Keratinocyte (primary cell): ENCODE measurements at regions not wholly inside any gene's neighbourhood (a gene's known extent, or its start where the extent isn't known, plus 50 kb on each side); places are given as distances from the start of the nearest gene placed in this dataset.

Experiments
- DNase-seq: peaks from one replicate; pipeline ENCODE4 v3.0.0-alpha.2; 2011; ENCODE audit warnings: low read depth, missing footprints, low spot score
- FAIRE-seq: peaks from 2 replicates; lab custom pipeline; 2011; peaks lifted over from hg19 to GRCh38; lab: Jason Lieb, UNC
- H2AFZ ChIP-seq: 2 replicates; pipeline ENCODE4 v1.6.0; 2012; ENCODE audit warnings: low read length, control low read depth, inconsistent platforms; ENCODE audit not compliant: control insufficient read depth
- H3K27ac ChIP-seq: 2 replicates; pipeline ENCODE4 v1.5.1; 2011; ENCODE audit warnings: low read length; ENCODE audit not compliant: control insufficient read depth, insufficient read depth
- H3K27me3 ChIP-seq: 3 replicates; pipeline ENCODE4 v1.6.0; 2011; ENCODE audit warnings: low read length; ENCODE audit not compliant: control insufficient read depth, insufficient read depth; ENCODE audit errors: extremely low read depth
- H3K36me3 ChIP-seq, 2 experiments: 2 replicates in 1 of 2; 3 replicates in 1 of 2; pipeline ENCODE4 v1.5.1; 2011; ENCODE audit warnings: low read length in 2 of 2, mild to moderate bottlenecking in 1 of 2; ENCODE audit not compliant: control insufficient read depth in 2 of 2, insufficient read depth in 2 of 2; ENCODE audit errors: extremely low read depth in 1 of 2
- H3K4me1 ChIP-seq: 3 replicates; pipeline ENCODE4 v1.5.1; 2011; ENCODE audit warnings: low read length; ENCODE audit not compliant: control insufficient read depth, insufficient read depth; ENCODE audit errors: extremely low read depth
- H3K4me2 ChIP-seq: 3 replicates; pipeline ENCODE4 v1.6.0; 2011; ENCODE audit warnings: low read depth, low read length; ENCODE audit not compliant: control insufficient read depth, insufficient read depth; ENCODE audit errors: extremely low read depth
- H3K4me3 ChIP-seq, 3 experiments: fragments of 200-600 bp in 1 of 3; sonication (generic) in 1 of 3; 2 replicates in 2 of 3; 3 replicates in 1 of 3; pipeline ENCODE4 v1.5.1; 2011 to 2016; ENCODE audit warnings: low read length in 3 of 3, mild to moderate bottlenecking in 3 of 3, control low read depth in 2 of 3, inconsistent platforms in 1 of 3, low read depth in 1 of 3, mixed read lengths in 1 of 3, mixed run types in 1 of 3, moderate library complexity in 1 of 3; ENCODE audit not compliant: control insufficient read depth in 2 of 3, insufficient read depth in 2 of 3; ENCODE audit errors: extremely low read depth in 1 of 3
- H3K79me2 ChIP-seq: 2 replicates; pipeline ENCODE4 v1.6.0; 2012; ENCODE audit warnings: low read length; ENCODE audit not compliant: control insufficient read depth, insufficient read depth
- H3K9ac ChIP-seq: 3 replicates; pipeline ENCODE4 v1.6.0; 2011; ENCODE audit warnings: low read length; ENCODE audit not compliant: control insufficient read depth, insufficient read depth; ENCODE audit errors: extremely low read depth
- H3K9me1 ChIP-seq: 3 replicates; pipeline ENCODE4 v1.6.0; 2011; ENCODE audit warnings: low read length; ENCODE audit not compliant: control insufficient read depth, insufficient read depth; ENCODE audit errors: extremely low read depth
- H3K9me3 ChIP-seq: 2 replicates; pipeline ENCODE4 v1.5.1; 2012; ENCODE audit warnings: low read depth, low read length; ENCODE audit not compliant: control insufficient read depth
- H4K20me1 ChIP-seq: 3 replicates; pipeline ENCODE4 v1.6.0; 2011; ENCODE audit warnings: low read length; ENCODE audit not compliant: control insufficient read depth, insufficient read depth; ENCODE audit errors: extremely low read depth
- EZH2 ChIP-seq: IDR thresholded peaks from one replicate; pipeline ENCODE4 v1.6.1; 2012; ENCODE audit warnings: inconsistent platforms, mild to moderate bottlenecking, low read length, moderate library complexity
- dilution Hi-C: fragments of 300-500 bp; cut with MboI; formaldehyde crosslinking; loops from one replicate; pipeline ENCODE4 v1.7.0; 2020; ENCODE audit warnings: low sequenced_read_pairs; ENCODE audit not compliant: extremely low pct_ligation_motif_present
- TF ChIP-seq, protein P1 (sequence below), 3 experiments: IDR thresholded peaks in 1 of 3; conservative IDR thresholded peaks in 1 of 3; optimal IDR thresholded peaks in 1 of 3; 2 replicates in 2 of 3; 3 replicates in 1 of 3; pipeline versions ENCODE3 to v1.5.1; 2011; ENCODE audit warnings: low read length in 3 of 3, mild to moderate bottlenecking in 3 of 3, moderate library complexity in 2 of 3, control low read depth in 1 of 3, inconsistent platforms in 1 of 3; ENCODE audit not compliant: insufficient read depth in 2 of 3; ENCODE audit errors: extremely low read depth in 1 of 3

DNA sequence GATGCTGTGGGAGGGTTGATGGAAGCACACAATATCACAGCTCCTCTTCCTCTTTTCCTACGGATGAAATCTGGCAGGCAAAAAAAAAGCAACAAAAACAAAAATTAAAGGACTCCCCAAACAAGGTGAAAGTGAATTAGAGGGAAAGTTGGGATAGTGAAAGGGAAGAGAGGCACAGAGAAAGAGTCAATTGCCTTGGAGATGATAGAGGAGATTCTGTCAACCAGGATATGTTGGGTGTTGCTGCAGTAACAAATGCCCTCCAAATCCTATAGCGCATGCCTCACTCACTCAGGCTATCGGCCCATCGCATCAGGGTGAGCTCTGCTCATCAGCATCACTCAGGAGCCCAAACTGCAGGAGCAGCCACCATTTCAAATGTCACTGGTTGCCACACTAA, 119.1 kb downstream of the DLEU7 start:
- DNase-seq (no peak), FAIRE-seq (no peak)
- Histone ChIP-seq H3K9me3 (no peaks in the 10 kb centered on the region), H3K4me2 (no peak overlapping the region), H3K79me2 (no peaks in the 10 kb centered on the region), H2AFZ (no peak overlapping the region), H4K20me1 (no peaks in the 10 kb centered on the region), H3K27me3 (no peaks in the 10 kb centered on the region), H3K9me1 (no peaks in the 10 kb centered on the region), H3K36me3 (no peaks in the 10 kb centered on the region), H3K9ac (no peak overlapping the region), H3K4me3 (no peak overlapping the region), H3K4me1 (no peaks in the 10 kb centered on the region), H3K27ac (no peak overlapping the region)
- dilution Hi-C loops: no loop called here
- no peak for TF ChIP-seq EZH2
- TF ChIP-seq, protein P1, sequence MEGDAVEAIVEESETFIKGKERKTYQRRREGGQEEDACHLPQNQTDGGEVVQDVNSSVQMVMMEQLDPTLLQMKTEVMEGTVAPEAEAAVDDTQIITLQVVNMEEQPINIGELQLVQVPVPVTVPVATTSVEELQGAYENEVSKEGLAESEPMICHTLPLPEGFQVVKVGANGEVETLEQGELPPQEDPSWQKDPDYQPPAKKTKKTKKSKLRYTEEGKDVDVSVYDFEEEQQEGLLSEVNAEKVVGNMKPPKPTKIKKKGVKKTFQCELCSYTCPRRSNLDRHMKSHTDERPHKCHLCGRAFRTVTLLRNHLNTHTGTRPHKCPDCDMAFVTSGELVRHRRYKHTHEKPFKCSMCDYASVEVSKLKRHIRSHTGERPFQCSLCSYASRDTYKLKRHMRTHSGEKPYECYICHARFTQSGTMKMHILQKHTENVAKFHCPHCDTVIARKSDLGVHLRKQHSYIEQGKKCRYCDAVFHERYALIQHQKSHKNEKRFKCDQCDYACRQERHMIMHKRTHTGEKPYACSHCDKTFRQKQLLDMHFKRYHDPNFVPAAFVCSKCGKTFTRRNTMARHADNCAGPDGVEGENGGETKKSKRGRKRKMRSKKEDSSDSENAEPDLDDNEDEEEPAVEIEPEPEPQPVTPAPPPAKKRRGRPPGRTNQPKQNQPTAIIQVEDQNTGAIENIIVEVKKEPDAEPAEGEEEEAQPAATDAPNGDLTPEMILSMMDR (optimal IDR thresholded peaks at IDR 0.05 in 1 of 3, IDR thresholded peaks at IDR 0.05 in 1 of 3, conservative IDR thresholded peaks at IDR 0.05 in 1 of 3; ENCODE audit: extremely low read depth in 1 of 3, insufficient read depth in 2 of 3, low read length in 3 of 3): no peak

DNA sequence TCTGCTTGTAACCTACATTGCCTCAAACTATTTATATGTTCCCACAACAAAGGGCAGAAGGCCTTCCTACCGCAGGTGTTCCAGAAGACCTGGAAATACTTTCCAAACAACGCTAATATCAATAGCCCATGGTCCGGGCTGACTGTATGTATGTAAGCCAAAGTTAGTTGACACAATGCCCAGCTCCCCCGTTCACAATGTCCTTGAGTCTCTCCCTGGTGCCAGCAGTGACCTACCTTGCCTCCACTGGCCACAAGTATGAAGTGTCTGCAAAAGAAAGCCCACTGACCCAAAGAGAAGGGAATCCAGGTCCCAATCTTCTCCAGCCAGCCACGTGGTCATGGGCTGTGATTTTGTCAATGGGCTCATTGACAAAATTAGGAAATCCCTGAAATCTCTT, 118.6 kb downstream of the DLEU7 start:
- TF ChIP-seq, protein P1 (optimal IDR thresholded peaks at IDR 0.05 in 1 of 3, IDR thresholded peaks at IDR 0.05 in 1 of 3, conservative IDR thresholded peaks at IDR 0.05 in 1 of 3; ENCODE audit: extremely low read depth in 1 of 3, insufficient read depth in 2 of 3, low read length in 3 of 3): no peak
- no peak for TF ChIP-seq EZH2
- Histone ChIP-seq H3K36me3 (no peaks in the 10 kb centered on the region), H3K4me3 (no peak overlapping the region), H3K9me3 (no peaks in the 10 kb centered on the region), H3K9me1 (no peaks in the 10 kb centered on the region), H3K27me3 (no peaks in the 10 kb centered on the region), H3K9ac (no peak overlapping the region), H3K79me2 (no peaks in the 10 kb centered on the region), H2AFZ (no peak overlapping the region), H3K27ac (no peak overlapping the region), H4K20me1 (no peaks in the 10 kb centered on the region), H3K4me2 (no peak overlapping the region), H3K4me1 (no peaks in the 10 kb centered on the region)
- dilution Hi-C loops: no loop called here
- FAIRE-seq (no peak), DNase-seq (no peak)
